LNCAP (cell line): ENCODE measurements at regions not wholly inside any gene's neighbourhood (a gene's known extent, or its start where the extent isn't known, plus 50 kb on each side); places are given as distances from the start of the nearest gene placed in this dataset.

ENCODE experiments used
- TF ChIP-seq, protein P1 (sequence below): fragments of 450-650 bp; IDR thresholded peaks from 2 replicates; pipeline ENCODE4 v1.5.1; 2017; ENCODE audit warnings: mild to moderate bottlenecking

DNA sequence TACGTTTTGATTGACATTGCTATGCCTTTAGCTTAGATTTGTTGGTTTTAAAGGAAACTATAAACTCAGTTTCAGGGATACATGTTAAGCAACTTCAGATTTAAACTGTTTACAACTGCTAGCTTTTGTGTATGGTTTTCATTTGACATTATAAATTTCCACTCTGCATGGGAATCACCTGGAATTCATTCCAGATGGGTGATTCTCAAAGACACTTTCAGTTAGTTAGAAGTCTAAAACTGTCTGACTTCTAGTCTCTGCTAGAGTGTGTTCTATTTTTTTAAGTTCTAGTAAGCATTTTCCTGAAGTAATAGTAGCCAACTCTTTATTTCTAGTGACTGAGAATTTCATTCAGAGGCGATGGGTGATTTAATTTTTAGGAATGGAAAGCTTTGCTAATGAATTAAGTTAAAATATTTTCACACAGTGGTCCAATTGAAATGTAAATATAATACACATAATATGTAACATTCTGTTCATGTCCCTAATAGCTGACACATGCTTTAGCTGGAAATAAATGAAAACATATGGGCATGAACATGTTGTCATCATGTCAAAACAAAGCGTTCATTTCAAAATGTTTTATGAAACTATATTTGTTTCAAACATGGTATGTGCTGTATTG lies 58.3 kb upstream of the CSNK1A1L start:
- TF ChIP-seq, protein P1, sequence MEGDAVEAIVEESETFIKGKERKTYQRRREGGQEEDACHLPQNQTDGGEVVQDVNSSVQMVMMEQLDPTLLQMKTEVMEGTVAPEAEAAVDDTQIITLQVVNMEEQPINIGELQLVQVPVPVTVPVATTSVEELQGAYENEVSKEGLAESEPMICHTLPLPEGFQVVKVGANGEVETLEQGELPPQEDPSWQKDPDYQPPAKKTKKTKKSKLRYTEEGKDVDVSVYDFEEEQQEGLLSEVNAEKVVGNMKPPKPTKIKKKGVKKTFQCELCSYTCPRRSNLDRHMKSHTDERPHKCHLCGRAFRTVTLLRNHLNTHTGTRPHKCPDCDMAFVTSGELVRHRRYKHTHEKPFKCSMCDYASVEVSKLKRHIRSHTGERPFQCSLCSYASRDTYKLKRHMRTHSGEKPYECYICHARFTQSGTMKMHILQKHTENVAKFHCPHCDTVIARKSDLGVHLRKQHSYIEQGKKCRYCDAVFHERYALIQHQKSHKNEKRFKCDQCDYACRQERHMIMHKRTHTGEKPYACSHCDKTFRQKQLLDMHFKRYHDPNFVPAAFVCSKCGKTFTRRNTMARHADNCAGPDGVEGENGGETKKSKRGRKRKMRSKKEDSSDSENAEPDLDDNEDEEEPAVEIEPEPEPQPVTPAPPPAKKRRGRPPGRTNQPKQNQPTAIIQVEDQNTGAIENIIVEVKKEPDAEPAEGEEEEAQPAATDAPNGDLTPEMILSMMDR: no peak

DNA sequence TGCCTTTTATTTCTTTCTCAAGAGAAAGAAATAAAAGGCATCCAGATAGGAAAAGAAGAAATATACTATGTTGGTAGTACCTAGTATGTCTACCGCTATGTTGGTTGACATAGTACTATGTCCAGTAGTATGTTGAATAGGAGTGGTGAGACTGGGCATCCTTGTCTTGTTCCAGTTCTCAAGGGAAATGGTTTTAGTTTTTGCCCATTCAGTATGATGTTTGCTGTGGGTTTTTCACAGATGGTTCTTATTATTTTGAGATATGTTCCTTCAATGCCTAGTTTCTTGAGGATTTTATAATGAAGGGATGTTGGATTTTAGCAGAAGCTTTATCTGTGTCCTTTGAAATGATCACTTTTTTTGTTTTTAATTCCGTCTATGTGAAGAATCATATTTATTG lies 53.0 kb upstream of the CSNK1A1L start:
- TF ChIP-seq, protein P1: no peak
